CD14-positive monocyte (primary cell): ENCODE measurements at regions not wholly inside any gene's neighbourhood (a gene's known extent, or its start where the extent isn't known, plus 50 kb on each side); places are given as distances from the start of the nearest gene placed in this dataset.

Experiments
- DNase-seq, 3 donors: peaks; one replicate each; pipeline ENCODE4 v3.0.0-alpha.2; 2011 to 2022
- H2AFZ ChIP-seq: 2 replicates; pipeline ENCODE4 v1.6.0; 2012; ENCODE audit warnings: mild to moderate bottlenecking, low read depth, low read length, inconsistent platforms; ENCODE audit not compliant: insufficient read depth, poor library complexity, severe bottlenecking
- H3K27ac ChIP-seq, 2 donors: 1 replicate in 1 of 2; 2 replicates in 1 of 2; pipeline ENCODE4 v1.5.1; 2012 to 2013; ENCODE audit warnings: low read length in 2 of 2, control low read depth in 1 of 2, inconsistent platforms in 1 of 2, low read depth in 1 of 2, mild to moderate bottlenecking in 1 of 2
- H3K27me3 ChIP-seq, 2 donors: one replicate each; pipeline versions ENCODE4 v1.6.0 to v1.6.1; 2011 to 2013; ENCODE audit warnings: low read length in 2 of 2; ENCODE audit not compliant: control insufficient read depth in 2 of 2, insufficient read depth in 2 of 2
- H3K36me3 ChIP-seq, 2 donors: replicated peaks in 1 of 2; 1 replicate in 1 of 2; 2 replicates in 1 of 2; pipeline versions ENCODE4 v1.5.1 to v1.6.1; 2012 to 2013; ENCODE audit warnings: low read length in 2 of 2, control low read depth in 1 of 2, inconsistent platforms in 1 of 2, mild to moderate bottlenecking in 1 of 2; ENCODE audit not compliant: insufficient read depth in 2 of 2, control insufficient read depth in 1 of 2
- H3K4me1 ChIP-seq, 2 donors: 1 replicate in 1 of 2; 2 replicates in 1 of 2; pipeline versions ENCODE4 v1.5.1 to v1.6.1; 2012 to 2013; ENCODE audit warnings: low read length in 2 of 2, control low read depth in 1 of 2, inconsistent platforms in 1 of 2, mild to moderate bottlenecking in 1 of 2, moderate library complexity in 1 of 2; ENCODE audit not compliant: insufficient read depth in 2 of 2, control insufficient read depth in 1 of 2
- H3K4me2 ChIP-seq: replicated peaks from 2 replicates; pipeline ENCODE3; 2012; ENCODE audit warnings: low read length, moderate library complexity, mild to moderate bottlenecking; ENCODE audit not compliant: poor library complexity, severe bottlenecking; ENCODE audit errors: extremely low read depth
- H3K4me3 ChIP-seq, 3 experiments: fragments of 200-600 bp in 1 of 3; sonication (generic) in 1 of 3; replicated peaks in 1 of 3; 1 replicate in 2 of 3; 2 replicates in 1 of 3; pipeline ENCODE4 v1.5.1; 2011 to 2013; ENCODE audit warnings: low read length in 3 of 3, mild to moderate bottlenecking in 3 of 3, control low read depth in 2 of 3, low read depth in 2 of 3, inconsistent platforms in 1 of 3, moderate library complexity in 1 of 3
- H3K79me2 ChIP-seq: 2 replicates; pipeline ENCODE4 v1.6.0; 2012; ENCODE audit warnings: mild to moderate bottlenecking, control low read depth, inconsistent platforms, low read length, moderate library complexity; ENCODE audit not compliant: insufficient read depth
- H3K9ac ChIP-seq: 2 replicates; pipeline ENCODE4 v1.6.0; 2017; ENCODE audit warnings: low read length, mild to moderate bottlenecking; ENCODE audit not compliant: insufficient read depth, poor library complexity, severe bottlenecking
- H3K9me3 ChIP-seq, 2 donors: replicated peaks in 1 of 2; 1 replicate in 1 of 2; 2 replicates in 1 of 2; pipeline versions ENCODE4 v1.5.1 to v1.6.1; 2012 to 2013; ENCODE audit warnings: low read length in 2 of 2, control low read depth in 1 of 2; ENCODE audit not compliant: control insufficient read depth in 1 of 2, insufficient read depth in 1 of 2
- H4K20me1 ChIP-seq: 2 replicates; pipeline ENCODE4 v1.6.0; 2012; ENCODE audit warnings: mild to moderate bottlenecking, low read length, control low read depth, moderate library complexity; ENCODE audit not compliant: insufficient read depth
- H3K27ac Mint-ChIP-seq, 7 donors: one replicate each; pipeline ENCODE4 v1.8.0; 2020; ENCODE audit warnings: mild to moderate bottlenecking in 7 of 7, mixed read lengths in 7 of 7, moderate library complexity in 6 of 7, inconsistent platforms in 2 of 7
- H3K27me3 Mint-ChIP-seq, 3 donors: one replicate each; pipeline ENCODE4 v1.8.0; 2021 to 2022; ENCODE audit warnings: low read depth in 3 of 3, mild to moderate bottlenecking in 3 of 3, mixed read lengths in 3 of 3, moderate library complexity in 3 of 3, inconsistent platforms in 1 of 3
- H3K36me3 Mint-ChIP-seq, 2 donors: one replicate each; pipeline ENCODE4 v1.8.0; 2020; ENCODE audit warnings: mixed read lengths in 2 of 2, inconsistent platforms in 1 of 2, mild to moderate bottlenecking in 1 of 2
- H3K4me1 Mint-ChIP-seq: one replicate; pipeline ENCODE4 v1.8.0; 2020; ENCODE audit warnings: mild to moderate bottlenecking, mixed read lengths
- H3K4me3 Mint-ChIP-seq, 2 donors: one replicate each; pipeline ENCODE4 v1.8.0; 2020; ENCODE audit warnings: mild to moderate bottlenecking in 2 of 2, mixed read lengths in 2 of 2, moderate library complexity in 1 of 2
- H3K9me3 Mint-ChIP-seq, 7 donors: one replicate each; pipeline ENCODE4 v1.8.0; 2020 to 2022; ENCODE audit warnings: mixed read lengths in 7 of 7, mild to moderate bottlenecking in 6 of 7, moderate library complexity in 6 of 7, inconsistent platforms in 2 of 7
- WGBS: methylation state at CpG from one replicate; pipeline ENCODE4 v1.1.5; 2013; ENCODE audit warnings: missing lambda C conversion rate; ENCODE audit not compliant: insufficient coverage; 5-methylcytosine and 5-hydroxymethylcytosine counted together
- intact Hi-C, 2 donors: fragments of 100-400 bp; cut with micrococcal nuclease; formaldehyde crosslinking; loops; one replicate each; pipeline versions ENCODE4 v1.15.0 to v1.15.1; 2023
- TF ChIP-seq, protein P1 (sequence below): fragments of 200-600 bp; IDR thresholded peaks from one replicate; pipeline ENCODE4 v1.8.0; 2022; ENCODE audit warnings: antibody characterized with exemption, mild to moderate bottlenecking

DNA sequence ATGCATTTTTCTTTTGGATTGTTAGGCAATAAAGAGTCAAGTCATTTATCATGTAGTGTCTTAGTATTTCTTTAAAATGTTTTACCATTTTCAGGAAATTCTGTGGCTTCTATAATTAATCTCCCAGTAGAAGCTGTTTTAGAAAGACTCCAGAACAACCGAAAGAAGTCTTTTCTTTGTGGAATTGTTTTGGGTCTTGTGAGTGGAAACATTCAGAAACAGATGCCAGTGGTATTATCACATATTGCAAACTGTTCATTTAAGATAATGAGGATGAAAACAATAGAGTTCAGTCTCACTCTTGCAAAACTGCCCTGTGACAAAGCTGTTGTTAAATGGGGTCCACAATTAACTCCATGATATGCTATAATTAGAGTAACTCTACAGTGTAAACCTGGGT is 211.2 kb upstream of the KIT start:
- Mint-ChIP-seq H3K4me3 (no peak overlapping the region), H3K27me3 (peaks cover 0 to 3% (median 0%) of the 10 kb centered on the region in 3 donors), H3K27ac (no peak overlapping the region), H3K9me3 (peaks cover 12 to 30% (median 17%) of the 10 kb centered on the region in 7 donors), H3K36me3 (no peaks in the 10 kb centered on the region), H3K4me1 (no peaks in the 10 kb centered on the region)
- WGBS = no CpG with 5 or more reads among the region's 1 CpG
- no peak overlapping the region for H2AFZ ChIP-seq
- no peaks in the 10 kb centered on the region for H3K36me3 ChIP-seq
- DNase-seq = no peak
- no peak overlapping the region for H3K4me3 ChIP-seq
- no peak overlapping the region for H3K4me2 ChIP-seq
- H3K27me3 ChIP-seq = no peaks in the 10 kb centered on the region
- no peaks in the 10 kb centered on the region for H3K79me2 ChIP-seq
- intact Hi-C loops = loop anchor here (10.0 kb wide), 2 partner anchors 122 to 132 kb away; no protein-coding TSS in a partner anchor
- H3K9me3 ChIP-seq = peaks cover 17 to 24% of the 10 kb centered on the region in 2 donors
- TF ChIP-seq, protein P1, sequence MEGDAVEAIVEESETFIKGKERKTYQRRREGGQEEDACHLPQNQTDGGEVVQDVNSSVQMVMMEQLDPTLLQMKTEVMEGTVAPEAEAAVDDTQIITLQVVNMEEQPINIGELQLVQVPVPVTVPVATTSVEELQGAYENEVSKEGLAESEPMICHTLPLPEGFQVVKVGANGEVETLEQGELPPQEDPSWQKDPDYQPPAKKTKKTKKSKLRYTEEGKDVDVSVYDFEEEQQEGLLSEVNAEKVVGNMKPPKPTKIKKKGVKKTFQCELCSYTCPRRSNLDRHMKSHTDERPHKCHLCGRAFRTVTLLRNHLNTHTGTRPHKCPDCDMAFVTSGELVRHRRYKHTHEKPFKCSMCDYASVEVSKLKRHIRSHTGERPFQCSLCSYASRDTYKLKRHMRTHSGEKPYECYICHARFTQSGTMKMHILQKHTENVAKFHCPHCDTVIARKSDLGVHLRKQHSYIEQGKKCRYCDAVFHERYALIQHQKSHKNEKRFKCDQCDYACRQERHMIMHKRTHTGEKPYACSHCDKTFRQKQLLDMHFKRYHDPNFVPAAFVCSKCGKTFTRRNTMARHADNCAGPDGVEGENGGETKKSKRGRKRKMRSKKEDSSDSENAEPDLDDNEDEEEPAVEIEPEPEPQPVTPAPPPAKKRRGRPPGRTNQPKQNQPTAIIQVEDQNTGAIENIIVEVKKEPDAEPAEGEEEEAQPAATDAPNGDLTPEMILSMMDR = no peak
- no peak overlapping the region for H3K27ac ChIP-seq
- no peak overlapping the region for H3K9ac ChIP-seq
- H3K4me1 ChIP-seq = no peaks in the 10 kb centered on the region
- no peaks in the 10 kb centered on the region for H4K20me1 ChIP-seq

DNA sequence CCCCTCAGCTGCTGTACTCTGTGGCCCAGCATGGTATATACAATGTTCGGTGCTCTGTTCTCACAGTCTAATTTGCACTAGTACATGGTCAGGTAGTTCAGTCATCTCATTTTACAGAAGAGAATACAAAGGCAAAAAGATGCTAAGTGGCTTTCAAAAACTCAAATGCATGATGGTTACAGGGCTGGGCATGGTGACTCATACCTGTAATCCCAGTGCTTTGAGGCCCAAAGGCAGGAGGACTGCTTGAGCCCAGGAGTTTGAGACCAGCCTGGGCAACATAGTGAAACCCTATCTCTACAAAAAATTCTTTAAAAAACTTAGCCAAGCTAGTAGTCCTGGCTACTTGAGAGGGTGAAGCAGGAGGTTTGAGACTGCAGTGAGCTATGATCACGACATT is 210.5 kb upstream of the KIT start:
- intact Hi-C loops = loop anchor here (10.0 kb wide), 2 partner anchors 123 to 133 kb away; no protein-coding TSS in a partner anchor
- Histone ChIP-seq H3K36me3 (no peaks in the 10 kb centered on the region), H3K27ac (no peak overlapping the region), H3K9ac (no peak overlapping the region), H2AFZ (no peak overlapping the region), H3K9me3 (peaks cover 17 to 28% of the 10 kb centered on the region in 2 donors), H3K79me2 (no peaks in the 10 kb centered on the region), H3K4me3 (no peak overlapping the region), H3K4me2 (no peak overlapping the region), H3K27me3 (no peaks in the 10 kb centered on the region), H3K4me1 (no peaks in the 10 kb centered on the region), H4K20me1 (no peaks in the 10 kb centered on the region)
- Mint-ChIP-seq H3K36me3 (no peaks in the 10 kb centered on the region), H3K9me3 (peaks cover 12 to 34% (median 21%) of the 10 kb centered on the region in 7 donors), H3K4me1 (no peaks in the 10 kb centered on the region), H3K4me3 (no peak overlapping the region), H3K27me3 (peaks cover 0 to 3% (median 0%) of the 10 kb centered on the region in 3 donors), H3K27ac (no peak overlapping the region)
- no peak for DNase-seq
- 100% methylated on average over 2 of the region's 2 CpGs for WGBS
- TF ChIP-seq, protein P1 = no peak
